ENCODE measurements at regions not wholly inside any gene's neighbourhood (a gene's known extent, or its start where the extent isn't known, plus 50 kb on each side); places are given as distances from the start of the nearest gene placed in this dataset.
"Not testable (repeated sequence)": the region's sequence is repeated elsewhere in the genome, so short reads cannot be mapped to it uniquely, and the experiment has no call there.

GRCh38 chr3:64363842-64364241 lies 138.6 kb upstream of the PRICKLE2 start:
- Histone ChIP-seq H3K27me3 (ENCODE audit: low read length) (no peaks in the 10 kb centered on the region), H3K9me3 (ENCODE audit: low read length) (no peaks in the 10 kb centered on the region), H3K9me2 (replicated peaks; ENCODE audit: insufficient read depth, low read length) (no peaks in the 10 kb centered on the region), H3K27ac (ENCODE audit: low read length) (no peak overlapping the region), H3K79me2 (ENCODE audit: low read length) (no peaks in the 10 kb centered on the region), H3K36me3 (ENCODE audit: insufficient read depth, low read length) (no peaks in the 10 kb centered on the region), H3K4me1 (ENCODE audit: low read length) (no peaks in the 10 kb centered on the region), H3K9ac (ENCODE audit: low read length) (no peak overlapping the region), H4K20me1 (ENCODE audit: insufficient read depth, low read depth, low read length) (no peaks in the 10 kb centered on the region), H3K4me3 (ENCODE audit: low read length) (no peak overlapping the region), H2AFZ (ENCODE audit: low read length) (no peak overlapping the region), H3K4me2 (ENCODE audit: low read depth, low read length, poor library complexity, severe bottlenecking) (no peak overlapping the region)
- DNase-seq: no peak

GRCh38 chr3:64361962-64362735 lies 136.9 kb upstream of the PRICKLE2 start:
- H2AFZ ChIP-seq (ENCODE audit: low read length): no peak overlapping the region
- no peak overlapping the region for H3K4me3 ChIP-seq (ENCODE audit: low read length)
- no peaks in the 10 kb centered on the region for H3K4me1 ChIP-seq (ENCODE audit: low read length)
- H3K9ac ChIP-seq (ENCODE audit: low read length): no peak overlapping the region
- no peaks in the 10 kb centered on the region for H3K27me3 ChIP-seq (ENCODE audit: low read length)
- no peaks in the 10 kb centered on the region for H3K79me2 ChIP-seq (ENCODE audit: low read length)
- H4K20me1 ChIP-seq (ENCODE audit: insufficient read depth, low read depth, low read length): no peaks in the 10 kb centered on the region
- no peak for DNase-seq
- no peaks in the 10 kb centered on the region for H3K36me3 ChIP-seq (ENCODE audit: insufficient read depth, low read length)
- H3K9me3 ChIP-seq (ENCODE audit: low read length): no peaks in the 10 kb centered on the region
- no peaks in the 10 kb centered on the region for H3K9me2 ChIP-seq (replicated peaks; ENCODE audit: insufficient read depth, low read length)
- H3K27ac ChIP-seq (ENCODE audit: low read length): no peak overlapping the region
- no peak overlapping the region for H3K4me2 ChIP-seq (ENCODE audit: low read depth, low read length, poor library complexity, severe bottlenecking)

GRCh38 chr3:64361036-64361435 lies 135.8 kb upstream of the PRICKLE2 start:
- H4K20me1 ChIP-seq (ENCODE audit: insufficient read depth, low read depth, low read length); H3K4me1 ChIP-seq (ENCODE audit: low read length); DNase-seq; H3K4me2 ChIP-seq (ENCODE audit: low read depth, low read length, poor library complexity, severe bottlenecking); H3K79me2 ChIP-seq (ENCODE audit: low read length); H3K27me3 ChIP-seq (ENCODE audit: low read length); H2AFZ ChIP-seq (ENCODE audit: low read length); H3K27ac ChIP-seq (ENCODE audit: low read length); H3K9me3 ChIP-seq (ENCODE audit: low read length); H3K9me2 ChIP-seq (replicated peaks; ENCODE audit: insufficient read depth, low read length); H3K36me3 ChIP-seq (ENCODE audit: insufficient read depth, low read length); H3K9ac ChIP-seq (ENCODE audit: low read length); H3K4me3 ChIP-seq (ENCODE audit: low read length): not testable (repeated sequence)

- no peaks in the 10 kb centered on the region for H3K9me2 ChIP-seq (replicated peaks; ENCODE audit: insufficient read depth, low read length)
- no peaks in the 10 kb centered on the region for H3K79me2 ChIP-seq (ENCODE audit: low read length)
- no peak for DNase-seq
- no peak overlapping the region for H3K4me2 ChIP-seq (ENCODE audit: low read depth, low read length, poor library complexity, severe bottlenecking)
- H3K9ac ChIP-seq (ENCODE audit: low read length): no peak overlapping the region
- no peaks in the 10 kb centered on the region for H3K4me1 ChIP-seq (ENCODE audit: low read length)
- H3K36me3 ChIP-seq (ENCODE audit: insufficient read depth, low read length): no peaks in the 10 kb centered on the region
- H3K9me3 ChIP-seq (ENCODE audit: low read length): no peaks in the 10 kb centered on the region
- no peak overlapping the region for H3K4me3 ChIP-seq (ENCODE audit: low read length)
- H2AFZ ChIP-seq (ENCODE audit: low read length): no peak overlapping the region
- no peak overlapping the region for H3K27ac ChIP-seq (ENCODE audit: low read length)
- no peaks in the 10 kb centered on the region for H3K27me3 ChIP-seq (ENCODE audit: low read length)
- no peaks in the 10 kb centered on the region for H4K20me1 ChIP-seq (ENCODE audit: insufficient read depth, low read depth, low read length)
Measured at GRCh38 chr3:64360280-64360679, 135.0 kb upstream of the PRICKLE2 start.

- Histone ChIP-seq H3K4me3 (ENCODE audit: low read length) (no peak overlapping the region), H3K79me2 (ENCODE audit: low read length) (no peaks in the 10 kb centered on the region), H3K4me1 (ENCODE audit: low read length) (no peaks in the 10 kb centered on the region), H3K36me3 (ENCODE audit: insufficient read depth, low read length) (no peaks in the 10 kb centered on the region), H3K9me3 (ENCODE audit: low read length) (no peaks in the 10 kb centered on the region), H3K9me2 (replicated peaks; ENCODE audit: insufficient read depth, low read length) (no peaks in the 10 kb centered on the region), H2AFZ (ENCODE audit: low read length) (no peak overlapping the region), H3K27me3 (ENCODE audit: low read length) (no peaks in the 10 kb centered on the region), H3K4me2 (ENCODE audit: low read depth, low read length, poor library complexity, severe bottlenecking) (no peak overlapping the region), H4K20me1 (ENCODE audit: insufficient read depth, low read depth, low read length) (no peaks in the 10 kb centered on the region), H3K9ac (ENCODE audit: low read length) (no peak overlapping the region), H3K27ac (ENCODE audit: low read length) (no peak overlapping the region)
- DNase-seq: no peak
Measured at GRCh38 chr3:64359735-64360134, 134.5 kb upstream of the PRICKLE2 start.

GRCh38 chr3:64358853-64359252 lies 133.6 kb upstream of the PRICKLE2 start:
- no peak overlapping the region for H3K9ac ChIP-seq (ENCODE audit: low read length)
- no peak overlapping the region for H2AFZ ChIP-seq (ENCODE audit: low read length)
- no peaks in the 10 kb centered on the region for H3K79me2 ChIP-seq (ENCODE audit: low read length)
- H3K4me2 ChIP-seq (ENCODE audit: low read depth, low read length, poor library complexity, severe bottlenecking): no peak overlapping the region
- no peaks in the 10 kb centered on the region for H3K9me3 ChIP-seq (ENCODE audit: low read length)
- no peak for DNase-seq
- H3K4me1 ChIP-seq (ENCODE audit: low read length): no peaks in the 10 kb centered on the region
- no peaks in the 10 kb centered on the region for H3K36me3 ChIP-seq (ENCODE audit: insufficient read depth, low read length)
- no peak overlapping the region for H3K4me3 ChIP-seq (ENCODE audit: low read length)
- H4K20me1 ChIP-seq (ENCODE audit: insufficient read depth, low read depth, low read length): no peaks in the 10 kb centered on the region
- no peak overlapping the region for H3K27ac ChIP-seq (ENCODE audit: low read length)
- no peaks in the 10 kb centered on the region for H3K27me3 ChIP-seq (ENCODE audit: low read length)
- H3K9me2 ChIP-seq (replicated peaks; ENCODE audit: insufficient read depth, low read length): no peaks in the 10 kb centered on the region

GRCh38 chr3:64358176-64358575 lies 132.9 kb upstream of the PRICKLE2 start:
- H3K36me3 ChIP-seq (ENCODE audit: insufficient read depth, low read length): no peaks in the 10 kb centered on the region

GRCh38 chr3:64357481-64357880 lies 132.2 kb upstream of the PRICKLE2 start:
- no peak overlapping the region for H2AFZ ChIP-seq (ENCODE audit: low read length)
- no peaks in the 10 kb centered on the region for H3K79me2 ChIP-seq (ENCODE audit: low read length)
- H3K4me2 ChIP-seq (ENCODE audit: low read depth, low read length, poor library complexity, severe bottlenecking): no peak overlapping the region
- no peaks in the 10 kb centered on the region for H3K9me2 ChIP-seq (replicated peaks; ENCODE audit: insufficient read depth, low read length)
- H3K27me3 ChIP-seq (ENCODE audit: low read length): no peaks in the 10 kb centered on the region
- H3K4me1 ChIP-seq (ENCODE audit: low read length): no peaks in the 10 kb centered on the region
- no peaks in the 10 kb centered on the region for H3K9me3 ChIP-seq (ENCODE audit: low read length)
- DNase-seq: no peak
- no peaks in the 10 kb centered on the region for H4K20me1 ChIP-seq (ENCODE audit: insufficient read depth, low read depth, low read length)
- no peak overlapping the region for H3K27ac ChIP-seq (ENCODE audit: low read length)
- no peak overlapping the region for H3K4me3 ChIP-seq (ENCODE audit: low read length)
- H3K9ac ChIP-seq (ENCODE audit: low read length): no peak overlapping the region
- no peaks in the 10 kb centered on the region for H3K36me3 ChIP-seq (ENCODE audit: insufficient read depth, low read length)

More at GRCh38 chr3:64358176-64358575, 132.9 kb upstream of the PRICKLE2 start:
- Histone ChIP-seq H3K9me3 (ENCODE audit: low read length) (no peaks in the 10 kb centered on the region), H3K9ac (ENCODE audit: low read length) (no peak overlapping the region), H4K20me1 (ENCODE audit: insufficient read depth, low read depth, low read length) (no peaks in the 10 kb centered on the region), H3K4me3 (ENCODE audit: low read length) (no peak overlapping the region), H3K27me3 (ENCODE audit: low read length) (no peaks in the 10 kb centered on the region), H3K4me2 (ENCODE audit: low read depth, low read length, poor library complexity, severe bottlenecking) (no peak overlapping the region), H3K9me2 (replicated peaks; ENCODE audit: insufficient read depth, low read length) (no peaks in the 10 kb centered on the region), H3K27ac (ENCODE audit: low read length) (no peak overlapping the region), H3K79me2 (ENCODE audit: low read length) (no peaks in the 10 kb centered on the region), H2AFZ (ENCODE audit: low read length) (no peak overlapping the region), H3K4me1 (ENCODE audit: low read length) (no peaks in the 10 kb centered on the region)
- no peak for DNase-seq

Measured in Karpas-422 (cell line).